ENCODE measurements at regions not wholly inside any gene's neighbourhood (a gene's known extent, or its start where the extent isn't known, plus 50 kb on each side); places are given as distances from the start of the nearest gene placed in this dataset.

GRCh38 chr9:99441829-99442228, 219.7 kb downstream of the SEC61B start:
- TF ChIP-seq CTCF (IDR thresholded peaks at IDR 0.05) (no peak), POLR2A (IDR thresholded peaks at IDR 0.05) (no peak), POLR2AphosphoS5 (IDR thresholded peaks at IDR 0.05) (no peak)
